Adrenal gland (tissue), 5 donors: ENCODE measurements at regions not wholly inside any gene's neighbourhood (a gene's known extent, or its start where the extent isn't known, plus 50 kb on each side); places are given as distances from the start of the nearest gene placed in this dataset.

Experiments
- POLR2A ChIP-seq, 2 donors: fragments of 450-650 bp; IDR thresholded peaks; one replicate each; pipeline ENCODE4 v1.6.1; 2017; ENCODE audit warnings: antibody characterized with exemption in 2 of 2, mild to moderate bottlenecking in 2 of 2, moderate library complexity in 1 of 2
- TF ChIP-seq, protein P1 (sequence below), 6 experiments: fragments of 450-650 bp in 4 of 6; fragments of 200-600 bp in 2 of 6; sonication (generic) in 1 of 6; IDR thresholded peaks; 1 replicate in 5 of 6; 2 replicates in 1 of 6; pipeline versions ENCODE4 v1.5.1 to v1.8.0; 2016 to 2021; ENCODE audit warnings: antibody characterized with exemption in 6 of 6, mild to moderate bottlenecking in 2 of 6, moderate library complexity in 1 of 6
- donor health status: DM: no; HTN: no; CAD: no.

DNA sequence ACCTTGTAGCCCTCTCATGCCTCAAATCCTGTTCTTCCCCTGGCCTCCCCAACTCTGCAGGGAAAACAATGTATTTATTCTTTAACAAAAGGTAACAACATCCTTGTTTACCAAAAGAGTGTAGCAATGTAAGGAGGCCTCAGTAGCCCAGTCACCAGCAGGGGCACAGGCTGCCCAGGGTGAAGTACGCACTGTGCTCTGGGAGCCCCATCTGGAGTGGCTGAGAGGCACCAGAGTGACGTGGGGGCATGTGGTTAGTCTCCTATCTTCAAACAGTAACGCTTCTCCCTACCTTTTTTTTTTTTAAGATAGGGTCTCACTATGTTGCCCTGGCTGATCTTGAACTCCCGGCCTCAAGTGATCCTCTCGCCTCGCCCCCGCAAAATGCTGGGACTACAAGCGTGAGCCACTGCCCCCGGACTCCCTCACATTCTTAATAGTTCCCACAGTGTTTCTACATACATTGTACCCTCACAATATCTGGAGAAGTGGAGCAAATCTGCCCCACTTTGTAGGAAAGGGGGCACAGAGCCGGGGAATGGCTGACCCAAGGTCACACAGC is 51.3 kb upstream of the ECE1 start:
- TF ChIP-seq, protein P1, sequence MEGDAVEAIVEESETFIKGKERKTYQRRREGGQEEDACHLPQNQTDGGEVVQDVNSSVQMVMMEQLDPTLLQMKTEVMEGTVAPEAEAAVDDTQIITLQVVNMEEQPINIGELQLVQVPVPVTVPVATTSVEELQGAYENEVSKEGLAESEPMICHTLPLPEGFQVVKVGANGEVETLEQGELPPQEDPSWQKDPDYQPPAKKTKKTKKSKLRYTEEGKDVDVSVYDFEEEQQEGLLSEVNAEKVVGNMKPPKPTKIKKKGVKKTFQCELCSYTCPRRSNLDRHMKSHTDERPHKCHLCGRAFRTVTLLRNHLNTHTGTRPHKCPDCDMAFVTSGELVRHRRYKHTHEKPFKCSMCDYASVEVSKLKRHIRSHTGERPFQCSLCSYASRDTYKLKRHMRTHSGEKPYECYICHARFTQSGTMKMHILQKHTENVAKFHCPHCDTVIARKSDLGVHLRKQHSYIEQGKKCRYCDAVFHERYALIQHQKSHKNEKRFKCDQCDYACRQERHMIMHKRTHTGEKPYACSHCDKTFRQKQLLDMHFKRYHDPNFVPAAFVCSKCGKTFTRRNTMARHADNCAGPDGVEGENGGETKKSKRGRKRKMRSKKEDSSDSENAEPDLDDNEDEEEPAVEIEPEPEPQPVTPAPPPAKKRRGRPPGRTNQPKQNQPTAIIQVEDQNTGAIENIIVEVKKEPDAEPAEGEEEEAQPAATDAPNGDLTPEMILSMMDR (IDR thresholded peaks at IDR 0.05), result peak in 1 of 6 experiments; percentile 8
- TF ChIP-seq POLR2A (IDR thresholded peaks at IDR 0.05), result no peak
